H9 (cell line): ENCODE measurements at regions not wholly inside any gene's neighbourhood (a gene's known extent, or its start where the extent isn't known, plus 50 kb on each side); places are given as distances from the start of the nearest gene placed in this dataset.

Experiments
- DNase-seq: peaks from one replicate; pipeline ENCODE4 v3.0.0-alpha.2; 2017
- H2AFZ ChIP-seq: one replicate; pipeline ENCODE4 v1.6.1; 2013; ENCODE audit warnings: mild to moderate bottlenecking, low read length, control low read depth, moderate library complexity
- H2AK5ac ChIP-seq: 2 replicates; pipeline ENCODE4 v1.6.1; 2013; ENCODE audit warnings: low read length, control low read depth, mixed read lengths; ENCODE audit not compliant: insufficient read length
- H2BK120ac ChIP-seq: one replicate; pipeline ENCODE4 v1.6.1; 2013; ENCODE audit warnings: low read depth, mild to moderate bottlenecking, low read length, control low read depth, inconsistent platforms; ENCODE audit not compliant: poor library complexity, severe bottlenecking
- H2BK12ac ChIP-seq: 2 replicates; pipeline ENCODE4 v1.6.1; 2013; ENCODE audit warnings: low read length, control low read depth, mixed read lengths, low read depth; ENCODE audit not compliant: insufficient read length
- H2BK15ac ChIP-seq: 2 replicates; pipeline ENCODE4 v1.6.1; 2013; ENCODE audit warnings: low read depth, low read length, control low read depth
- H2BK20ac ChIP-seq: one replicate; pipeline ENCODE4 v1.6.1; 2013; ENCODE audit warnings: low read depth, mild to moderate bottlenecking, low read length, control low read depth, inconsistent platforms; ENCODE audit not compliant: poor library complexity, severe bottlenecking
- H2BK5ac ChIP-seq: 2 replicates; pipeline ENCODE4 v1.6.1; 2013; ENCODE audit warnings: low read length, control low read depth, mixed read lengths; ENCODE audit not compliant: insufficient read length
- H3K14ac ChIP-seq: 2 replicates; pipeline ENCODE4 v1.6.1; 2013; ENCODE audit warnings: low read length, control low read depth; ENCODE audit not compliant: insufficient read depth
- H3K18ac ChIP-seq: 2 replicates; pipeline ENCODE4 v1.6.1; 2013; ENCODE audit warnings: low read depth, mild to moderate bottlenecking, mixed read lengths, low read length, control low read depth; ENCODE audit not compliant: insufficient read length
- H3K23ac ChIP-seq: 2 replicates; pipeline ENCODE4 v1.6.1; 2013; ENCODE audit warnings: low read length, control low read depth, mixed read lengths, low read depth; ENCODE audit not compliant: insufficient read length
- H3K23me2 ChIP-seq: 2 replicates; pipeline ENCODE4 v1.6.1; 2013; ENCODE audit warnings: low read depth, mild to moderate bottlenecking, mixed read lengths, low read length, control low read depth; ENCODE audit not compliant: insufficient read length, poor library complexity, severe bottlenecking
- H3K27ac ChIP-seq: 2 replicates; pipeline ENCODE4 v1.5.1; 2013; ENCODE audit warnings: low read length, control low read depth, mixed read lengths, low read depth; ENCODE audit not compliant: insufficient read length
- H3K27me3 ChIP-seq: 2 replicates; pipeline ENCODE4 v1.6.1; 2013; ENCODE audit warnings: low read length, control low read depth, inconsistent platforms; ENCODE audit not compliant: insufficient read depth
- H3K4ac ChIP-seq: 2 replicates; pipeline ENCODE4 v1.6.1; 2013; ENCODE audit warnings: low read depth, mild to moderate bottlenecking, control low read depth, inconsistent platforms, low read length, moderate library complexity
- H3K4me1 ChIP-seq: 2 replicates; pipeline ENCODE4 v1.6.1; 2013; ENCODE audit warnings: low read length, control low read depth, inconsistent platforms; ENCODE audit not compliant: insufficient read depth
- H3K4me2 ChIP-seq: 2 replicates; pipeline ENCODE4 v1.6.1; 2013; ENCODE audit warnings: low read length, control low read depth, mixed read lengths; ENCODE audit not compliant: insufficient read length, insufficient read depth
- H3K56ac ChIP-seq: 2 replicates; pipeline ENCODE4 v1.6.1; 2013; ENCODE audit warnings: low read depth, mild to moderate bottlenecking, mixed read lengths, low read length, control low read depth; ENCODE audit not compliant: insufficient read length
- H3K79me1 ChIP-seq: 2 replicates; pipeline ENCODE4 v1.6.1; 2013; ENCODE audit warnings: low read depth, mild to moderate bottlenecking, moderate library complexity, low read length, control low read depth, inconsistent platforms; ENCODE audit not compliant: insufficient read depth, poor library complexity, severe bottlenecking
- H3K79me2 ChIP-seq: 2 replicates; pipeline ENCODE4 v1.6.1; 2013; ENCODE audit warnings: low read length, control low read depth, inconsistent platforms; ENCODE audit not compliant: insufficient read depth
- H3K9ac ChIP-seq: 2 replicates; pipeline ENCODE4 v1.6.1; 2013; ENCODE audit warnings: low read length, control low read depth, mixed read lengths; ENCODE audit not compliant: insufficient read length; ENCODE audit errors: extremely low read depth
- H3K9me3 ChIP-seq: one replicate; pipeline ENCODE4 v1.6.1; 2013; ENCODE audit warnings: low read depth, low read length, inconsistent platforms; ENCODE audit not compliant: control insufficient read depth
- H3T11ph ChIP-seq: one replicate; pipeline ENCODE4 v1.6.1; 2013; ENCODE audit warnings: mild to moderate bottlenecking, low read length, control low read depth, inconsistent platforms
- H4K20me1 ChIP-seq: one replicate; pipeline ENCODE4 v1.6.1; 2013; ENCODE audit not compliant: control insufficient read depth, insufficient read length, insufficient read depth
- H4K5ac ChIP-seq: 2 replicates; pipeline ENCODE4 v1.6.1; 2013; ENCODE audit warnings: low read depth, mild to moderate bottlenecking, mixed read lengths, low read length, control low read depth; ENCODE audit not compliant: insufficient read length
- H4K8ac ChIP-seq: replicated peaks from 2 replicates; pipeline ENCODE4 v1.6.1; 2013; ENCODE audit warnings: low read length, control low read depth, mixed read lengths, low read depth; ENCODE audit not compliant: insufficient read length
- H4K91ac ChIP-seq: 2 replicates; pipeline ENCODE4 v1.6.1; 2013; ENCODE audit warnings: low read depth, mild to moderate bottlenecking, moderate library complexity, mixed read lengths, low read length, control low read depth; ENCODE audit not compliant: insufficient read length
- H3K27ac Mint-ChIP-seq, 3 experiments: 2 replicates in 2 of 3; 3 replicates in 1 of 3; pipeline ENCODE4 v1.8.0; 2020 to 2021; ENCODE audit warnings: mixed read lengths in 3 of 3, mild to moderate bottlenecking in 1 of 3, moderate library complexity in 1 of 3
- H3K27me3 Mint-ChIP-seq: 2 replicates; pipeline ENCODE4 v1.8.0; 2021; ENCODE audit warnings: low read depth, mild to moderate bottlenecking, moderate library complexity, mixed read lengths
- H3K36me3 Mint-ChIP-seq, 3 experiments: 2 replicates in 2 of 3; 3 replicates in 1 of 3; pipeline ENCODE4 v1.8.0; 2020 to 2021; ENCODE audit warnings: low read depth in 3 of 3, mixed read lengths in 3 of 3; ENCODE audit not compliant: insufficient read depth in 1 of 3
- H3K4me1 Mint-ChIP-seq, 2 experiments: 2 replicates each; pipeline ENCODE4 v1.8.0; 2020; ENCODE audit warnings: mixed read lengths in 2 of 2
- H3K4me3 Mint-ChIP-seq, 2 experiments: 2 replicates in 1 of 2; 3 replicates in 1 of 2; pipeline ENCODE4 v1.8.0; 2020 to 2021; ENCODE audit warnings: mild to moderate bottlenecking in 2 of 2, mixed read lengths in 2 of 2, moderate library complexity in 1 of 2
- H3K9me3 Mint-ChIP-seq, 2 experiments: 2 replicates in 1 of 2; 3 replicates in 1 of 2; pipeline ENCODE4 v1.8.0; 2020; ENCODE audit warnings: mild to moderate bottlenecking in 2 of 2, mixed read lengths in 2 of 2, moderate library complexity in 1 of 2
- CTCF ChIP-seq: fragments of 200-600 bp; sonication (generic); conservative IDR thresholded peaks from 3 replicates; pipeline ENCODE4 v1.8.0; 2021; ENCODE audit warnings: antibody characterized with exemption, mild to moderate bottlenecking
- WGBS: extraction: QIAGEN DNeasy Blood & Tissue Kit; methylation state at CpG from one replicate; pipeline ENCODE4 v1.1.7; 2013; ENCODE audit warnings: missing lambda C conversion rate, low lambda C conversion rate, mixed read lengths; ENCODE audit not compliant: insufficient read length; ENCODE audit errors: extremely low coverage; 5-methylcytosine and 5-hydroxymethylcytosine counted together

- WGBS: no CpG with 5 or more reads among the region's 8 CpGs
- H3T11ph ChIP-seq: no peak overlapping the region
- H4K20me1 ChIP-seq: no peaks in the 10 kb centered on the region
Measured at GRCh38 chr7:18191862-18192625, 164.4 kb upstream of the PRPS1L1 start.

More at GRCh38 chr7:18191862-18192625, 164.4 kb upstream of the PRPS1L1 start:
- Mint-ChIP-seq H3K27ac (no peak overlapping the region), H3K9me3 (peaks cover 0 to 4% of the 10 kb centered on the region in 2 experiments; a peak in 3 of 5 replicates), H3K4me3 (no peak overlapping the region), H3K36me3 (no peaks in the 10 kb centered on the region), H3K4me1 (no peaks in the 10 kb centered on the region), H3K27me3 (no peaks in the 10 kb centered on the region)
- no peak for DNase-seq
- no peak overlapping the region for H2BK5ac ChIP-seq
- H3K79me1 ChIP-seq: no peaks in the 10 kb centered on the region
- no peak overlapping the region for H3K23ac ChIP-seq
- H3K9ac ChIP-seq: no peak overlapping the region
- H3K27ac ChIP-seq: no peak overlapping the region
- no peak overlapping the region for H3K56ac ChIP-seq
- no peak overlapping the region for H4K5ac ChIP-seq
- no peak overlapping the region for H2BK15ac ChIP-seq
- H3K14ac ChIP-seq: no peak overlapping the region
- H3K79me2 ChIP-seq: no peaks in the 10 kb centered on the region
- no peak overlapping the region for H4K8ac ChIP-seq
- no peaks in the 10 kb centered on the region for H3K27me3 ChIP-seq
- TF ChIP-seq CTCF: no peak
- no peak overlapping the region for H2AK5ac ChIP-seq
- no peak overlapping the region for H2AFZ ChIP-seq
- no peak overlapping the region for H4K91ac ChIP-seq
- no peaks in the 10 kb centered on the region for H3K4me1 ChIP-seq
- H3K23me2 ChIP-seq: no peaks in the 10 kb centered on the region
- H2BK120ac ChIP-seq: no peak overlapping the region
- H3K4me2 ChIP-seq: no peak overlapping the region
- H2BK12ac ChIP-seq: no peak overlapping the region
- H2BK20ac ChIP-seq: no peak overlapping the region
- no peak overlapping the region for H3K18ac ChIP-seq
- no peak overlapping the region for H3K4ac ChIP-seq
- H3K9me3 ChIP-seq: no peaks in the 10 kb centered on the region
